ENCODE measurements at regions not wholly inside any gene's neighbourhood (a gene's known extent, or its start where the extent isn't known, plus 50 kb on each side); places are given as distances from the start of the nearest gene placed in this dataset.

GRCh38 chr13:79011179-79011578 is 352.2 kb upstream of the OBI1 start:
- Histone ChIP-seq H3K4me1 (ENCODE audit: control insufficient read depth in 2 of 2, insufficient read depth in 2 of 2, low read length in 2 of 2) (no peaks in the 10 kb centered on the region), H3K36me3 (replicated peaks in 1 of 2; ENCODE audit: control extremely low read depth in 1 of 2, control insufficient read depth in 1 of 2, extremely low read depth in 1 of 2, insufficient read depth in 2 of 2, low read length in 1 of 2) (no peaks in the 10 kb centered on the region), H2AFZ (ENCODE audit: insufficient read depth, low read depth, low read length, poor library complexity, severe bottlenecking) (no peak overlapping the region), H3K9me3 (ENCODE audit: control extremely low read depth in 1 of 3, control insufficient read depth in 2 of 3, insufficient read depth in 1 of 3, low read length in 2 of 3) (peaks cover 0 to 5% (median 0%) of the 10 kb centered on the region in 3 donors), H3K9ac (ENCODE audit: low read length) (no peak overlapping the region), H3K27ac (ENCODE audit: low read length in 2 of 2) (no peak overlapping the region), H3K27me3 (replicated peaks in 1 of 4; ENCODE audit: control extremely low read depth in 1 of 4, control insufficient read depth in 3 of 4, insufficient read depth in 4 of 4, low read length in 3 of 4) (peaks cover 0 to 7% (median 0%) of the 10 kb centered on the region in 4 experiments), H3K4me2 (replicated peaks; ENCODE audit: low read depth, low read length, poor library complexity, severe bottlenecking) (no peak overlapping the region), H3K79me2 (ENCODE audit: control insufficient read depth, insufficient read depth, low read length) (no peaks in the 10 kb centered on the region), H3K4me3 (ENCODE audit: control extremely low read depth in 1 of 5, extremely low read depth in 1 of 5, insufficient read depth in 1 of 5, low read depth in 2 of 5, low read length in 4 of 5) (no peak overlapping the region), H4K20me1 (ENCODE audit: control insufficient read depth, insufficient read depth, low read length, poor library complexity, severe bottlenecking) (no peaks in the 10 kb centered on the region)
- ChIA-PET CTCF (no interaction called here), POLR2A (no interaction called here)
- Mint-ChIP-seq H3K27me3 (peaks cover 18% of the 10 kb centered on the region), H3K27ac (no peak overlapping the region), H3K4me3 (no peak overlapping the region), H3K9me3 (ENCODE audit: insufficient read depth) (peaks cover 8% of the 10 kb centered on the region), H3K4me1 (no peaks in the 10 kb centered on the region)
- intact Hi-C loops (cut with micrococcal nuclease) = no loop called here
- TF ChIP-seq, protein P1, sequence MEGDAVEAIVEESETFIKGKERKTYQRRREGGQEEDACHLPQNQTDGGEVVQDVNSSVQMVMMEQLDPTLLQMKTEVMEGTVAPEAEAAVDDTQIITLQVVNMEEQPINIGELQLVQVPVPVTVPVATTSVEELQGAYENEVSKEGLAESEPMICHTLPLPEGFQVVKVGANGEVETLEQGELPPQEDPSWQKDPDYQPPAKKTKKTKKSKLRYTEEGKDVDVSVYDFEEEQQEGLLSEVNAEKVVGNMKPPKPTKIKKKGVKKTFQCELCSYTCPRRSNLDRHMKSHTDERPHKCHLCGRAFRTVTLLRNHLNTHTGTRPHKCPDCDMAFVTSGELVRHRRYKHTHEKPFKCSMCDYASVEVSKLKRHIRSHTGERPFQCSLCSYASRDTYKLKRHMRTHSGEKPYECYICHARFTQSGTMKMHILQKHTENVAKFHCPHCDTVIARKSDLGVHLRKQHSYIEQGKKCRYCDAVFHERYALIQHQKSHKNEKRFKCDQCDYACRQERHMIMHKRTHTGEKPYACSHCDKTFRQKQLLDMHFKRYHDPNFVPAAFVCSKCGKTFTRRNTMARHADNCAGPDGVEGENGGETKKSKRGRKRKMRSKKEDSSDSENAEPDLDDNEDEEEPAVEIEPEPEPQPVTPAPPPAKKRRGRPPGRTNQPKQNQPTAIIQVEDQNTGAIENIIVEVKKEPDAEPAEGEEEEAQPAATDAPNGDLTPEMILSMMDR (IDR thresholded peaks at IDR 0.05) = no peak
- no peak for TF ChIP-seq EZH2 (IDR thresholded peaks at IDR 0.05; ENCODE audit: borderline replicate concordance, insufficient read depth, low read depth, low read length, poor library complexity, severe bottlenecking)
- DNase-seq (no peak), ATAC-seq (ENCODE audit: low read depth) (no peak)
- WGBS (ENCODE audit: insufficient coverage) = 40% methylated on average over 1 of the region's 2 CpGs

GRCh38 chr13:79003989-79004898 is 345.3 kb upstream of the OBI1 start:
- Mint-ChIP-seq H3K27me3 (peaks cover 18% of the 10 kb centered on the region), H3K9me3 (ENCODE audit: insufficient read depth) (no peaks in the 10 kb centered on the region), H3K27ac (no peak overlapping the region), H3K4me3 (no peak overlapping the region), H3K4me1 (no peaks in the 10 kb centered on the region)
- H3K4me1 ChIP-seq (ENCODE audit: control insufficient read depth in 2 of 2, insufficient read depth in 2 of 2, low read length in 2 of 2) = no peaks in the 10 kb centered on the region
- POLR2A ChIA-PET = no interaction called here
- intact Hi-C loops (cut with micrococcal nuclease) = no loop called here
- H3K27me3 ChIP-seq (replicated peaks in 1 of 4; ENCODE audit: control extremely low read depth in 1 of 4, control insufficient read depth in 3 of 4, insufficient read depth in 4 of 4, low read length in 3 of 4) = peaks cover 0 to 5% (median 0%) of the 10 kb centered on the region in 4 experiments
- ATAC-seq (ENCODE audit: low read depth) = no peak
- no peak overlapping the region for H3K4me2 ChIP-seq (replicated peaks; ENCODE audit: low read depth, low read length, poor library complexity, severe bottlenecking)
- TF ChIP-seq EZH2 (IDR thresholded peaks at IDR 0.05; ENCODE audit: borderline replicate concordance, insufficient read depth, low read depth, low read length, poor library complexity, severe bottlenecking) = no peak
- TF ChIP-seq, protein P1 (IDR thresholded peaks at IDR 0.05) = no peak
- no peak overlapping the region for H2AFZ ChIP-seq (ENCODE audit: insufficient read depth, low read depth, low read length, poor library complexity, severe bottlenecking)
- no peaks in the 10 kb centered on the region for H4K20me1 ChIP-seq (ENCODE audit: control insufficient read depth, insufficient read depth, low read length, poor library complexity, severe bottlenecking)
- no peak overlapping the region for H3K9ac ChIP-seq (ENCODE audit: low read length)
- DNase-seq = no peak
- H3K27ac ChIP-seq (ENCODE audit: low read length in 2 of 2) = no peak overlapping the region
- H3K36me3 ChIP-seq (replicated peaks in 1 of 2; ENCODE audit: control extremely low read depth in 1 of 2, control insufficient read depth in 1 of 2, extremely low read depth in 1 of 2, insufficient read depth in 2 of 2, low read length in 1 of 2) = no peaks in the 10 kb centered on the region
- no peak overlapping the region for H3K4me3 ChIP-seq (ENCODE audit: control extremely low read depth in 1 of 5, extremely low read depth in 1 of 5, insufficient read depth in 1 of 5, low read depth in 2 of 5, low read length in 4 of 5)
- no peaks in the 10 kb centered on the region for H3K79me2 ChIP-seq (ENCODE audit: control insufficient read depth, insufficient read depth, low read length)
- CTCF ChIA-PET = interaction anchor here (0.8 kb wide), 1 partner anchor 26 kb away, joined by 3 read pairs; no protein-coding TSS in a partner anchor
- 40% methylated on average over 1 of the region's 7 CpGs for WGBS (ENCODE audit: insufficient coverage)
- H3K9me3 ChIP-seq (ENCODE audit: control extremely low read depth in 1 of 3, control insufficient read depth in 2 of 3, insufficient read depth in 1 of 3, low read length in 2 of 3) = no peaks in the 10 kb centered on the region
